HTR-8/SVneo (cell line): ENCODE measurements at regions not wholly inside any gene's neighbourhood (a gene's known extent, or its start where the extent isn't known, plus 50 kb on each side); places are given as distances from the start of the nearest gene placed in this dataset.

Experiments
- DNase-seq: peaks from one replicate; pipeline ENCODE4 v3.0.0; 2011; ENCODE audit warnings: low spot score, mixed read lengths; ENCODE audit not compliant: insufficient read length
- FAIRE-seq: peaks from 2 replicates; lab custom pipeline; 2011; peaks lifted over from hg19 to GRCh38; lab: Jason Lieb, UNC

GRCh38 chr9:80259079-80259478 lies 687.3 kb downstream of the TLE4 start:
- no peak for FAIRE-seq

GRCh38 chr9:80251778-80252177 lies 680.0 kb downstream of the TLE4 start:
- no peak for DNase-seq
- FAIRE-seq = no peak

More at GRCh38 chr9:80259079-80259478, 687.3 kb downstream of the TLE4 start:
- no peak for DNase-seq

- DNase-seq (no peak), FAIRE-seq (no peak)
Measured at GRCh38 chr9:80242022-80242421, 670.3 kb downstream of the TLE4 start.

- FAIRE-seq = no peak
- no peak for DNase-seq
Measured at GRCh38 chr9:80235752-80236151, 664.0 kb downstream of the TLE4 start.

- DNase-seq = no peak
- no peak for FAIRE-seq
Measured at GRCh38 chr9:80233906-80234305, 662.1 kb downstream of the TLE4 start.

GRCh38 chr9:80233102-80233843 lies 661.5 kb downstream of the TLE4 start:
- DNase-seq = no peak
- FAIRE-seq = no peak

GRCh38 chr9:80231318-80232236 lies 659.8 kb downstream of the TLE4 start:
- DNase-seq (no peak), FAIRE-seq (no peak)

GRCh38 chr9:80223897-80224296 lies 652.1 kb downstream of the TLE4 start:
- FAIRE-seq = no peak

GRCh38 chr9:80222466-80223169 lies 650.9 kb downstream of the TLE4 start:
- no peak for DNase-seq
- FAIRE-seq = no peak

More at GRCh38 chr9:80223897-80224296, 652.1 kb downstream of the TLE4 start:
- no peak for DNase-seq

- no peak for FAIRE-seq
Measured at GRCh38 chr9:80218328-80218727, 646.6 kb downstream of the TLE4 start.

GRCh38 chr9:80213613-80214012 lies 641.8 kb downstream of the TLE4 start:
- DNase-seq (no peak), FAIRE-seq (no peak)

More at GRCh38 chr9:80218328-80218727, 646.6 kb downstream of the TLE4 start:
- no peak for DNase-seq

GRCh38 chr9:80208696-80209095 lies 636.9 kb downstream of the TLE4 start:
- DNase-seq (no peak), FAIRE-seq (no peak)

GRCh38 chr9:80204054-80204453 lies 632.3 kb downstream of the TLE4 start:
- DNase-seq (no peak), FAIRE-seq (no peak)

GRCh38 chr9:80197661-80198060 lies 625.9 kb downstream of the TLE4 start:
- DNase-seq = no peak
- no peak for FAIRE-seq

GRCh38 chr9:80191108-80191507 lies 619.3 kb downstream of the TLE4 start:
- no peak for DNase-seq
- FAIRE-seq = no peak

GRCh38 chr9:80188579-80188978 lies 616.8 kb downstream of the TLE4 start:
- no peak for DNase-seq
- no peak for FAIRE-seq

GRCh38 chr9:80185112-80185738 lies 613.5 kb downstream of the TLE4 start:
- DNase-seq (no peak), FAIRE-seq (no peak)

GRCh38 chr9:80177949-80178480 lies 606.2 kb downstream of the TLE4 start:
- DNase-seq = no peak
- no peak for FAIRE-seq

GRCh38 chr9:80175286-80176150 lies 603.8 kb downstream of the TLE4 start:
- no peak for FAIRE-seq
- DNase-seq = peak; percentile 0
